ENCODE measurements at regions not wholly inside any gene's neighbourhood (a gene's known extent, or its start where the extent isn't known, plus 50 kb on each side); places are given as distances from the start of the nearest gene placed in this dataset.

GRCh38 chr2:18927525-18928232, 338.3 kb upstream of the NT5C1B start:
- no peak for TF ChIP-seq CTCF (IDR thresholded peaks at IDR 0.05; ENCODE audit: unreplicated experiment)

GRCh38 chr2:18926631-18927524, 337.5 kb upstream of the NT5C1B start:
- Mint-ChIP-seq H3K4me3 (ENCODE audit: unreplicated experiment) (no peak overlapping the region), H3K9me3 (ENCODE audit: unreplicated experiment) (no peaks in the 10 kb centered on the region), H3K27ac (ENCODE audit: unreplicated experiment) (no peak overlapping the region), H3K36me3 (ENCODE audit: low read depth, unreplicated experiment) (no peaks in the 10 kb centered on the region), H3K27me3 (ENCODE audit: unreplicated experiment) (peaks cover 1% of the 10 kb centered on the region), H3K4me1 (ENCODE audit: unreplicated experiment) (no peaks in the 10 kb centered on the region)
- no peak for TF ChIP-seq CTCF (IDR thresholded peaks at IDR 0.05; ENCODE audit: unreplicated experiment)
- no peak for DNase-seq (ENCODE audit: low spot score)

More at GRCh38 chr2:18927525-18928232, 338.3 kb upstream of the NT5C1B start:
- Mint-ChIP-seq H3K9me3 (ENCODE audit: unreplicated experiment) (no peaks in the 10 kb centered on the region), H3K4me1 (ENCODE audit: unreplicated experiment) (peaks cover 1% of the 10 kb centered on the region), H3K27me3 (ENCODE audit: unreplicated experiment) (peaks cover 1% of the 10 kb centered on the region), H3K27ac (ENCODE audit: unreplicated experiment) (no peak overlapping the region), H3K4me3 (ENCODE audit: unreplicated experiment) (no peak overlapping the region), H3K36me3 (ENCODE audit: low read depth, unreplicated experiment) (no peaks in the 10 kb centered on the region)
- DNase-seq (ENCODE audit: low spot score) = no peak

- Mint-ChIP-seq H3K4me1 (ENCODE audit: unreplicated experiment) (no peaks in the 10 kb centered on the region), H3K9me3 (ENCODE audit: unreplicated experiment) (no peaks in the 10 kb centered on the region), H3K36me3 (ENCODE audit: low read depth, unreplicated experiment) (no peaks in the 10 kb centered on the region), H3K27me3 (ENCODE audit: unreplicated experiment) (peaks cover 1% of the 10 kb centered on the region), H3K4me3 (ENCODE audit: unreplicated experiment) (no peak overlapping the region), H3K27ac (ENCODE audit: unreplicated experiment) (no peak overlapping the region)
- TF ChIP-seq CTCF (IDR thresholded peaks at IDR 0.05; ENCODE audit: unreplicated experiment) = no peak
- no peak for DNase-seq (ENCODE audit: low spot score)
Measured at GRCh38 chr2:18925296-18925695, 335.9 kb upstream of the NT5C1B start.

- Mint-ChIP-seq H3K27ac (ENCODE audit: unreplicated experiment) (no peak overlapping the region), H3K27me3 (ENCODE audit: unreplicated experiment) (peaks cover 1% of the 10 kb centered on the region), H3K36me3 (ENCODE audit: low read depth, unreplicated experiment) (no peaks in the 10 kb centered on the region), H3K9me3 (ENCODE audit: unreplicated experiment) (no peaks in the 10 kb centered on the region), H3K4me3 (ENCODE audit: unreplicated experiment) (no peak overlapping the region), H3K4me1 (ENCODE audit: unreplicated experiment) (no peaks in the 10 kb centered on the region)
- no peak for TF ChIP-seq CTCF (IDR thresholded peaks at IDR 0.05; ENCODE audit: unreplicated experiment)
- no peak for DNase-seq (ENCODE audit: low spot score)
Measured at GRCh38 chr2:18924886-18925285, 335.5 kb upstream of the NT5C1B start.

GRCh38 chr2:18924386-18924785, 335.0 kb upstream of the NT5C1B start:
- Mint-ChIP-seq H3K27me3 (ENCODE audit: unreplicated experiment) (peaks cover 1% of the 10 kb centered on the region), H3K9me3 (ENCODE audit: unreplicated experiment) (no peaks in the 10 kb centered on the region), H3K4me1 (ENCODE audit: unreplicated experiment) (no peaks in the 10 kb centered on the region), H3K4me3 (ENCODE audit: unreplicated experiment) (no peak overlapping the region), H3K27ac (ENCODE audit: unreplicated experiment) (no peak overlapping the region), H3K36me3 (ENCODE audit: low read depth, unreplicated experiment) (no peaks in the 10 kb centered on the region)
- DNase-seq (ENCODE audit: low spot score) = no peak
- no peak for TF ChIP-seq CTCF (IDR thresholded peaks at IDR 0.05; ENCODE audit: unreplicated experiment)
